ENCODE measurements at regions not wholly inside any gene's neighbourhood (a gene's known extent, or its start where the extent isn't known, plus 50 kb on each side); places are given as distances from the start of the nearest gene placed in this dataset.

- no peak for TF ChIP-seq POLR2A (IDR thresholded peaks at IDR 0.05; ENCODE audit: low read depth, low read length)
- no peak for TF ChIP-seq POLR2AphosphoS5 (IDR thresholded peaks at IDR 0.05; ENCODE audit: low read depth, low read length)
Measured at GRCh38 chr18:2478662-2479061, 92.6 kb downstream of the METTL4 start.

Data from GM12891 (cell line).